Activated T-cell treated with anti-CD3 and anti-CD28 coated beads, Interleukin-2, amount 50 U/mL, for 48 hours (primary cell): ENCODE measurements at regions not wholly inside any gene's neighbourhood (a gene's known extent, or its start where the extent isn't known, plus 50 kb on each side); places are given as distances from the start of the nearest gene placed in this dataset.
"Not testable (repeated sequence)": the region's sequence is repeated elsewhere in the genome, so short reads cannot be mapped to it uniquely, and the experiment has no call there.

Experiments
- DNase-seq, 2 experiments: peaks; one replicate each; pipeline ENCODE4 v3.0.0-alpha.2; 2020

DNA sequence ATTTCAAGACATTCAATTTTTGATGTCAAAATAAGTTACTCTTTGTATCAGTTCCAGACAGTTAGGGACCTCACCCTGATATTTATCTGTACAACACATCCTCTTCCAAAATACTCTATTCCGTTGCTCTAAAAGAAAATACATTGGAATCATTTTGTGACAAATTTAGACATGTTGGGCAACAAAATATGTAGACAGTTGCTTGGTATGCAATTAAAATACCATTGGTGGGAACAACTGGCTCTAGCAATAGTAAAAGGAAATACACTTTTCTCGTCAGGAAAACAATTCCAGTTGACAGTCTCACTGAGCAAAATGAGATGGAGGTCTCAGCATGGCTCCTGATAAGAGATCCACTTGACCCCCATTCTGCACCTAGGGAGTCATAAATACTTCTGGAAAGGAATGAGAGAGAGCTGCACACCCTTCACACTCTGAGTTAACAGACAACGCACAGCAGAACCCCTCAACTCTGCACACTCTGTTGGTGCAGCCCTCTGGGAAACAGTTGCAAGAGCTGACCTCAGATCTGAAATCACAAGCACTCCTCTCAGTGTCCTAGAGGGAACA lies 171.3 kb upstream of the NT5E start:
- no peak for DNase-seq

DNA sequence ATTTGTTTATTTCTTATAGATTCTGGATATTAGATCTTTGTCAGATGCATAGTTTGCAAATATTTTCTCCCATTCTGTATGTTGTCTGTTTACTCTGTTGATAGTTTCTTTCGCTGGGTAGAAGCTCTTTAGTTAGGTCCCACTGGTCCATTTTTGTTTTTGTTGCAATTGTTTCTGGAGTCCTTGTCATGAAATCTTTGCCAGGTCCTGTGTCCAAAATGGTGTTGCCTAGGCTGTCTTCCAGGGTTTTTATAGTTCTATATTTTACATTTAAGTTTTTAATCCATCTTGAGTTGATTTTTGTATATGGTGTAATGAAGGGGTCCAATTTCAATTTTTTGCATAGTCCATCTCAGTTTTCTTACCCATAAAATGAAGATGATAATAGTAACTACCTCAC lies 173.9 kb upstream of the NT5E start:
- DNase-seq, result not testable (repeated sequence)

DNA sequence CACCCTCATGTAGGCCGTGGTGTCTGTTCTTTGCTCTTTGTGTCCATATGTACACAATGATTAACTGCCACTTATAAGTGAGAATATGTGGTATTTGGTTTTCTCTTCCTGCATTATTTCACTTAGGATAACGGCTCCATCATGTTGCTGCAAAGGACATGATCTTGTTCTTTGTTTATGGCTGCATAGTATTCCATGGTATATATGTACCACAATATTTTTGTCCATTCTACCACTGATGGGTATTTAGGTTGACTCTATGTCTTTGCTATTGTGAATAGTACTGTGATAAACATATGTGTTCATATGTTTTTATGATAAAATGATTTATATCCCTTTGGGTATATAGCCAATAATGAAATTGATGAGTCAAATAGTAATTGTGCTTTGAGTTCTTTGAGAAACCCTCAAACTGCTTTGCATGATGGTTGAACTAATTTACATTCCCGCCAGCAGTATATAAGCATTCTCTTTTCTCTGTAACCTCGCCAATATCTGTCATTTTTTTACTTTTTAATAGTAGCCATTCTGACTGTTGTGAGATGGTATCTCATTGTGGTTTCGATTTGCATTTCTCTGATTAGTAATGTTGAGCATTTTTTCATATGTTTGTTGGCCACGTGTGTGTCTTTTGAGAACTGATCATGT lies 174.4 kb upstream of the NT5E start:
- no peak for DNase-seq

DNA sequence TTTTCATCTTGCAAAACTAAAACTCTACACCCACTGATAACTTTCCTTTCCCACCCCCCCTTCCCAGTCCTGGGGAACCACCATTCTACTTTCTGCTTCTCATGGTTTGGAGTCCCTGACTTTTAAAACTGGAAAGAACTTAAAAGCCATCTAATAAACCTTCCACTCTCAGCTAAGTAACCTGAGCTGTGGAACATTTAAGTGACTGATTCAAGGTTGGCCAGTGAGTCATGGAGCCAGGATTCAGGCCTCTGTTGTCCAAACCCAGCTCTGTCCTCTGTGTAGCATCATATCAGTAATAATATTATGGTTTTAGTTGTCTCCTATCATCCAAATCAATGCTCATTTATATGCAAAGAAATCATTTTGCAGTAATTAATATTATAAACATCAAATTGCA lies 176.0 kb upstream of the NT5E start:
- DNase-seq, result no peak

DNA sequence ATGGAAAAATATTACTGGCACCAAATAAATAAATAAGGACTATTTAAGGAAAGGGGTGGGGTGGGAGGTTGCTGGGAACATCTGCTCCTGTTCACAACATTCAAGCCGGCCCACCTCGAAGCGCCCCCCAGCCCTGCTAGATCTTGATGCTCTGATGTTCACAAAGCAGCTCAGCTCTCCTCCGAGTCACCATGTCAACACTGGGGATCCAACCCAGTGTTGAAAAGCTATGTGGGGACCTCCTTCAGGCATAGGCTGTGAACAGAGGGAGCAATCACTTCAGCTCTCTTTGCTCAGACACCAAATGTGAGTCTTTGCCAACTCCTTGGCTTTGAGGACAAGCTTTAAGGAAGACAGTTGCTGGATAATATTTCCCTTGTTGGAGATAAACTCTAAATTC lies 176.8 kb upstream of the NT5E start:
- no peak for DNase-seq

DNA sequence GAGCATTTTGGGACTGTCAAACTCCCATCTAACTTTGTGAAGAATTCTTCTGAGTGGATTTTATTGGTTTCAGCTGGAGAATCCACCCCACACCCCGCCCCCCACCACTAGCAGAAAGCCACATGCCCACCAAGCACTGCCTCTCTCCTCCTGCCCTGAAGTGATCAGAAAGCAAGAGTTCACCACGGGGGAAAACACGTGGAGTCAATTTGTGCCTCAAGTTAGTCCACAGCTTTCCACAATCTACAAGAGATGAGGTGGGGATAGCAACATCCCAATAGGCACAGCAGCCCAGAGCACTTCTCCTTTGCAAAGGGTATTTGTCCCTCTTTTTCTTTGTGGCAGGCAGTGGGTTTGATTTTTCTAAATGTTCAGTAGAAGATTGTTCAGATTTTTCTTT lies 177.3 kb upstream of the NT5E start:
- no peak for DNase-seq

DNA sequence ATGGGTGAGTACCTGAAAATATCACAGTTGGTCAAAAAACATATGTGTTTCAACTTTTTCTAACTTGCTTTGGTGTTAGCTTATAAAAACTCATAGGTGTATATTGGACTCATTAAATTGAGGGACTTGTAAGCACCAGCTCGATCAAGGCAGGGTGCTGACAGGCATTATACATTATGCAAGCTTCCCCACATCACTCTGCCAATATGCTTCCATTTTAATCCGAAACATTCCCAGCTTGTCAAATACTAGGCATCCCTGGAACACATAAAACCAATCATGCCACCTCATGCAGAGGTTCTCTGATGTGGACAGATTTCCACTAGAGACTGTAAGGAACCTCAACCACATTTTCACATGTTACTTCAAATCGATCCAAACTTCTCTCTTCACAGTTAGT lies 187.3 kb upstream of the NT5E start:
- DNase-seq, result no peak

DNA sequence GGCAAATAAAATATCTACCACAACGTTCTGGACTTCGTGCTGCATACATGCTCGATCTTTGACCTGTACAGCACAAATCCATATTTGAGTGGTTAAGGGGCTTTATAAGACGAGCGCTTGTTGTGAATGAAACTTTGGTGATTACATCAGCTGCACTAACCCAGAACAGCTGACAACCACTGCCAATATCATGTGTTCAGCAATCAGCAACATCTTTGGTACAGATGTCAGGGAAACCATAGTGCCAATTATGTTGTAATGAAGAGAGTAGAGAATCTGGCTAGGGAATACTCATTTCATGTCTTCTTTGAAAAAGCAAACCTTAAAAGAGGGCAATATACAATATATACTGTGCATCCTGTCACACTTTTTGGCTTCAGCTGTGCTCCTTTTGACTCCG lies 188.6 kb upstream of the NT5E start:
- DNase-seq, result no peak

DNA sequence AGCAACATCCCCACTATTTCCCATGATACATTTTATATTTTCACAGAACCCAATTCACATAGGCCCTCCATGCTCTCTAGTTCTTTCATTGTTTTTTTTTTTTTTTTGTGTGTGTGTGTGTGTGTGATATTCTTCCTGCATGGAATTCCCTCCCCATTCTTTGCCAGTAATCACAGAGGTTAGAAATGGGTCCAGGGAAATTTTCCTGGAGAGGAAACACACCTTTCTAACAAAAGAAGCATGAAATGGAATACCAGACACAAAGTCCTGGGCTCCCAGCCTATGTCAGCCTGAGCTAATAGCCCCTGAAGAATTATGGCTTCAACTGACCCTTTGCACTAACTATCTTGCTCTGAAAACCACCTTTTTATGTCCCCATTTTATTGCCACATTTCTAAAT lies 194.2 kb upstream of the NT5E start:
- no peak for DNase-seq

DNA sequence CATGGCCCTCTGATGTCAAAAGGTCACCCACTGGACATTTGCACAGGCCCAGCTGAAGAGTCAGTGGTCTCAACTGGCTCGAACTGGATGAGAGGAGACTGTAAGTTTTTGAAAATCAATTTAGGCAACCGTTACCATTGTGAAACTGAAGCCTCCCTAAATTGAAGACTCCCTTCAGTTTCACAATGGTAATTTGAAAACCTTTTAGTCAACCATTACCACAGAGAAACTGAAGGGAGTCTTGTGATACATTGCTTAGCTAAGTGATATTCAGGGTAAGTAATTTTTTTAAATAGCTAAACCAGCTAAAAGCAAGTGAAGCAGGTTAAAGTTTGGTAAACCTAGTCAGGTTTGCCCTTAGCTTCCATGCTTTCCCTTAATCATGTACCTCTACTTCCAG lies 197.3 kb upstream of the NT5E start:
- DNase-seq, result no peak

DNA sequence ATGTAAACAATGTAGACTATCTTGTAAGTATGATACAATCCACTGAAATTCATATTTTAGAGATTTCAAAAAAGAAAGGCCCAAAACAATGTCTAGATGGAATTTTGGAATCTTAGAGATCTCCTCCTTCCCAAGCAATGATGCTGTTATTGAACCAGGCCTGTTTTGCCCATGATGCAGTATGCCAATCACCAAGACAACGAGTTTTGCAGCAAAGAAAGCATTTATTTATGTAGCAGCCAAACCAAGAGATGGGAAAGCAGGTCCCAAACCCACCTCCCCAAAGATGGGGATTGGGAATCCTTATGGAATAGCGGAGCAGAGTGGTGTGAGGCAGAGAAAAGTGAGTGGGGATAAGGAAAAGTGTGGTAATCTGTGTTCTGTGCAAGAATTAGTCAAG lies 197.8 kb upstream of the NT5E start:
- no peak for DNase-seq

DNA sequence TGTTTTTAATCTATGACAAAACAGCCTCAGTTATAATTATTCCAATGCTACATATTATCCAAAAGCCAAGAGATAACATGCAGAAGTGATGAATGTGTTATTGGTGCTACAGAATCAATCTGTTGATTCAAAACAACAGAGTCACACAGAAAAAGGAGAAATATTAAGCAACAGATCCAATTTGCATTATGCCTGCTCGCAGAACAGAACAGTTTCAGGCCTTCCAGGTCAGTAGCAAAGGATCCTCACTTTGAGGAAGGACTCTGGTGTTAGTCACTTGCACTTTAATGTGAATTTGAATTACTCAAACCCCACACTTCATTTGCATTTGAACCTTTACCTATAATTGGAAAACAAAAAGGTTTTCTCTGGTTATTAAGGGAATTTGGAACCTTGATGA lies 198.6 kb upstream of the NT5E start:
- no peak for DNase-seq

DNA sequence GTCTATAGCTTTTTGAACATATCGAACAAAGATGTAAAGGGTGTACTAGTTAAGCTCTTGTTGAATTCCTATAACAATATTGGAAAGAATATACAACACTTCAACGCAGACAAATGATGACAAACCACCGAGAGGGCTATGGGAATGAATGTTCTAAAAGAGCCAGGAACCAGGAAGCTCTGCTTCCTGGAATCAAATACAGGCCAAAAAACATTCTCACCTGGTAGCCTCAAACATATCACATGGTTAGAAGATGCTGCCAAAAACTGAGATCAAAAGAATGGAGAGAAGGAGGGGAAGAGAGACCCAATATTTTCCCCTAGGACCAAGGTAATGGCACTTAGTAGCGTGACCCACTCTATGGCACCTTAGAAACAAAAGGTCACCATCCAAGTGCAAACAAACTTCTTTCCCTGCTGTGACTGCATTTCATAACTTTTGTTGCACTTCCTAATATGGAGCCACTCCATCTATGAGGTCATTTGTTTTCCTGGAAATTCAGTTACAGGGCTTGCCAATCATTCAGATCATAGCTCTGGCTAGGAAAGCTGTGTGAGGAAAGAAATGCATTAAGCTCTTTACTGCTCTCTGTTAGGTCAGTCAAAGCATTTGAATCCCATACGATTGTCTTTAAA lies 199.2 kb upstream of the NT5E start:
- no peak for DNase-seq

DNA sequence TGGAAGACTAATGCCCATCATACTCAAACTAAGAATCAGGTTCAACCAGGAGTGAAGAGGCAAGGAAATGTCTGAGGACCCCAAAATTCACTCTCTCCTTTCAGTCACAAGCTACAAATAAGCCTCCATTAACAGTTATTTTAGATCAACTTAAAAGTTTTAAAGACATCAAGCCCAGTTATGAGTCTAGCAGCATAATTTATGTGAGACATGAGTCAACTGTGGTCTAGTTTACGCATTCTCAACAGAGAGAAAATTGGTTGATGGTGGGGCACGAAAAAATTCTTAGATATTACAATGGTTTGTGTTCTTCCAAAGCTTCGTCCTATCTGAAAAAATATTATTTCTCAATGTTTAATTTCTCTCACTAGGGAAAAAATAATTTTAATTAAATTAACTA lies 204.9 kb upstream of the NT5E start:
- no peak for DNase-seq

DNA sequence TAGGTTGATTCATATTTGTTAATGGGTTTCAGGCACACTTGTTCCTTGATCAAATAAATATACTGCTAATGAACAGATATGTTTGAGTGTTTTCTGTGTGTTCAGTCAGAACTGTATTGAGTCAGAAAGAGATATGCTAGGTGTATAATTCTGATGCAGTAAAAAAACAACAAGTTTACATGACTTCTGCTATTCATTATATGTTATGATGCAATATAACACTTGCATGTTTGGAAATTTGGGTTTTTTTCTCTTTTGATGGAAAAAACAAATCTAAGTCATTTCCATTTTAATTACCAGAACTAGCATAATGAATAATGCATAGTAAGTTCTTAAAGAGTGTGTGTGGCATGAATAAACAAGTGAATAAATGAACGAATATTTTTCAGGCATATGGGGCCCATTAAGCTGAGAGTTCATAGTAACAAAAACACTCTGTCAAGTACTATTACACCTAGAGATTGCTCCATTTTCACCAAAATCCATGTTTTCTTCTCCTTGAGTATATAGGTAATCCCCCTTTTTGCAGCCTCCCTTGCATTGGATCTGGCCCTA lies 208.3 kb upstream of the NT5E start:
- no peak for DNase-seq

DNA sequence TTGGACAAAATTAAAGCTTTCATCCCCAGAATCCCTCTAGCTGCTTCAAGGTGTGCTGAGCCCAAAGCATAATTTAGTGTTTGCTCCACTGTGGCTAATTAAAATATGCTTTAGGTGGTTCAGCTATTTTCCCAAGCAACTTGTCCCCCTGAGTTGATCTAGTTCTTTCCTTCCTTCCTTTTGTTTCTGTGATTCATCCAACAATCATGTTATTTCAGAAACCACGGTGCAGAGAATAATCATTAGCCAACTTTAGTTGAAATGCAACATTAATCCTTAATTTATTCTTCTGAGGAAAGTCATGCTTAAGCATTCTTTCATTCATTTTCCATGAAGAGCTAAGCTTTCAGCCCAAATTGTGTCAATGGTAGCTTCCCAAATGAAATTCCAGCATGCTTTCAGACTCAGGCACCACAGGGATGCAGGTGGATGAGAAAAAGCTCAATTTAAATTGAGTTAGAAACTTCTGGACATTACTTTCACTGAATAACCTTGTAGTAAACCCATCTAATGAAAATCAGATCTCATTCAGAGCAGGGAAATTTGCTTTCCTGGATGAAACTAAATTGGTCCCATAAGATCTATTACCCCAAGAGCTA lies 209.0 kb upstream of the NT5E start:
- no peak for DNase-seq

DNA sequence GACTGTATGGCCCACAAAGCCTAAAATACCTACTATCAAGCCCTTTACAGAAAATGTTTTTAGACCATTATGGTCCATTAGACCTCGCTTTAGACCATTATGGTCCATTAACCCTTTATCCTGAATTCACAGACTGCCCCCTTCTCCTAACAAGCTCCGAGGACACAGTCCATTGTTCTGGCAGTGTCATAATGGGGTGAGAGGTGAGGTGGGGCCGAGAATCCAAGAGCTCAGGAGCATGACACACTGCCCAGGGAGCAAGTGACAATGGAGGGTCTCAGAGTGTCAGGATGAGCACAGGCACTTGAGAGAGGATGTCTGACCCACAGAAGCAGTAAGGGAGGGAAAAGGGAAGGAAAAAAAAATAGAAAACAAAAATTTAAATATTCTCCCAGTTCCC lies 212.4 kb upstream of the NT5E start:
- no peak for DNase-seq

DNA sequence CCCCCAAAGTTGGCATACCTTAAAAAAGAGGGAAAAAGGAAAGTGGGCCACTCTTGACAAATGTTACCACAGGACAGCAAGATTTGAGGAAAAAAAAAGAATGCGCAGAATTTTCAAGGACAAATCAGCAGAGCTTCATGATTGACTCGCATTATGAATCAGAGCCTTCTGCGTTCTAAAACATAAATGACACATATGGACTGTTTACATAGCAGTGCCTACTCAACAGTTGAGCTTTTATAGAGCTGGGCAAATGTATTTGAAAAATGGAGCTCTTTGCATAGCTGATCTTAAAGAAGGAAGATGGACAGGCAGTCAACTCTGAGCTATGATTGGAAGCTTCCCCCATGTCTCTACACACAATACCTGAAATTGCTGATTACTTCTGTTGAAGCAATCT lies 213.2 kb upstream of the NT5E start:
- no peak for DNase-seq

DNA sequence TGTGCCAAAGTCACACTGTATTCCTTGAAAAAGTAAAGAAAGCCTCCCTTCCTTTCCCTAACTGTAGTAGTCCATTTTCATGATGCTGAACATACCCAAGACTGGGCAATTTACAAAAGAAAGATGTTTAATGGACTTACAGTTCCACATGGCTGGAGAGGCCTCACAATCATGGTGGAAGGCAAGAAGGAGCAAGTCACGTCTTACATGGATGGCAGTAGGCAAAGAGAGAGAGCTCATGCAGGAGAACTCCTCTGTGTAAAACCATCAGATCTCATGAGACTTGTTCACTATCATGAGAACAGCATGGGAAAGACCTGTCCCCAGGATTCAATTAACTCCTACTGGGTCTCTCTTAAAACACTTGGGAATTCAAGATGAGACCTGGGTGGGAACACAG lies 222.5 kb upstream of the NT5E start:
- DNase-seq, result not testable (repeated sequence)

DNA sequence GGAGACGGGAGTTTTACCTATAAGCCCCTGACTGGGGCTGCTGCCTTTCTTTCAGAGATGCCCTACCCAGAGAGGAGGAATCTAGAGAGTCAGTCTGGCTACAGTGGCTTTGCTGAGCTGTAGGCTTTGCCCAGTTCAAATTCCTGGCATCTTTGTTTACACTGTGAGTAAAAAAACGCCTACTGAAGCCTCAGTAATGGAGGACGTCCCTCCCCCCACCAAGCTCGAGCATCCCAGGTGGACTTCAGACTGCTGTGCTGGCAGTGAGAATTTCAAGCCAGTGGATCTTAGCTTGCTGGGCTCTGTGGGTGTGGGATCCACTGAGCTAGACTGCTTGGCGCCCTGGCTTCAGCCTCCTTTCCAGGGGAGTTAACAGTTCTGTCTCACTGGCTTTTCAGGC lies 237.1 kb upstream of the NT5E start:
- not testable (repeated sequence) for DNase-seq

DNA sequence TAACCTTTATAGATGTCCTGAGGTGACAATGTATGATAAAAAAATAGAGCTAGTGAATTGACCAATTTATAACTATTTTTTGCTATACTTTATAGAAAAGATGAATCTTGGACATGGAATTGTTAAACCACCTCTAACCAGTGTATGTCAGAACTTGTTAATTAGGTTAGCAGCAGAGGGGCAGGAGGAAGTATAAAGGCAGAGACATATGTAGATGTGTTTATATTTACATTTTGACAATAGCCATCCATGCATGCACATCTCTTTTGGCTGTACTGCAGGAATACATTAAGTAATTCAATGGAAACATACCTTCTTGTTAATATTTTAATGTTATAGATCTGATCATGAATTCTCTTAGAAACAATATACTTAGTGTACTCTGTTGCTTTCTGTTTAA lies 254.6 kb upstream of the NT5E start:
- DNase-seq, result no peak

DNA sequence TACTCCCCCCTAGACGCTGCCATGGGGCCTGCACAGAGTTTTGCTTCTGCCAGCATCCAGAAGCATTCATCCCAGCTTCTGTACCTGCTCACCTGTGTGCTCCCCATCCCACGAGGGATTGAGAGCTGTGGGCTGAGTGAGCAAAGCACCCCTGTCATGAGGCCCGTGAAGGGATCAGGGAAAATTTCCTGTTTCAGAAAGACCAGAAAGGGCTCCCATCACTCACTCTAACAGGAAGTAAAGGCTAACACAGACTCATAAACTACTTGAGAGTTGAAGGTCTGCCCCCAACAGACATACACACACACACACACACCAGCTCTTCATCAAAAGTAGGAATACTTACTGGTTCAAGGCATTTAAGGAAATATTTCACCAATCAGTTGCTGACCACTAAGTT lies 256.5 kb upstream of the NT5E start:
- no peak for DNase-seq

DNA sequence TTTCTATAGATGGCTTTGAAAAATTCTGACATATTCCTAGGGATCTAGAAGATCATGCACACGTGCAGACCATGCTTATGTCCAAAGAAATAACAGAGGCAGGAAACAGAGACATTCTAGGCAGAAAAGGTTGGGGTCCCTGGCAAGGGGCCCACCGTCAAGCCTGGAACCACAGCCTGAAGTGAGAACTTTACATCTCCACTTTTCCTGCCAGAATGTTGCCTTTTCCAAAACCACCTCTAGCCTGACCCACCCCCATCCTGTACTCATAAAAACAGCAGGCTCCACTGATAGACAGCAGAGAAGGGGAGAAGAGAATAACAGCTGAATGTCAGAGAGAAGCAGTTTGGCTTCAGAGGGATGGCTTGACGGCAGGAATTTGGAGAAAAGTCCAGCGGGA lies 257.3 kb upstream of the NT5E start:
- no peak for DNase-seq

DNA sequence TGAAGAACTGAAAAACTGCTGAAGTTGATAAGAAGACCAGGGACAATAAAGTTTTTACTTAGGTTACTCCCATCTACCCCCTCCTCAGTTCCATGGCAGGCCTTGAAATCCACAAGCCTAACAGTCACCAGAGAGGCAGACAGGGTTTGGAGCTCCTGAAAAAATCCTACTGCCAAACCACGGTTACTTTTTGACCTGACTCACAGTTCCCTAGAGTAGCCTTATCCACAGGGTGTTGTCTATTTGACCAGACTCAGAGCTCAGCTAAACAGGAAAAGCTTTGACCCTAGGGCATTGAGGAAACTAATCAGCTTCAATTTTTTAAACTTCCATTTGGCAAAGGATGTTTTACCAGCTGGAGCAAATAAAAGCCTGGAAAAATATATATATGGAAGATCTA lies 257.7 kb upstream of the NT5E start:
- no peak for DNase-seq
